GM12873 (cell line): ENCODE measurements at regions not wholly inside any gene's neighbourhood (a gene's known extent, or its start where the extent isn't known, plus 50 kb on each side); places are given as distances from the start of the nearest gene placed in this dataset.

Experiments used
- TF ChIP-seq, protein P1 (sequence below): IDR thresholded peaks from 2 replicates; pipeline ENCODE4 v1.5.1; 2012; ENCODE audit warnings: low read depth, mild to moderate bottlenecking, moderate library complexity, low read length, control low read depth; ENCODE audit not compliant: insufficient read depth; ENCODE audit errors: missing control alignments

- TF ChIP-seq, protein P1, sequence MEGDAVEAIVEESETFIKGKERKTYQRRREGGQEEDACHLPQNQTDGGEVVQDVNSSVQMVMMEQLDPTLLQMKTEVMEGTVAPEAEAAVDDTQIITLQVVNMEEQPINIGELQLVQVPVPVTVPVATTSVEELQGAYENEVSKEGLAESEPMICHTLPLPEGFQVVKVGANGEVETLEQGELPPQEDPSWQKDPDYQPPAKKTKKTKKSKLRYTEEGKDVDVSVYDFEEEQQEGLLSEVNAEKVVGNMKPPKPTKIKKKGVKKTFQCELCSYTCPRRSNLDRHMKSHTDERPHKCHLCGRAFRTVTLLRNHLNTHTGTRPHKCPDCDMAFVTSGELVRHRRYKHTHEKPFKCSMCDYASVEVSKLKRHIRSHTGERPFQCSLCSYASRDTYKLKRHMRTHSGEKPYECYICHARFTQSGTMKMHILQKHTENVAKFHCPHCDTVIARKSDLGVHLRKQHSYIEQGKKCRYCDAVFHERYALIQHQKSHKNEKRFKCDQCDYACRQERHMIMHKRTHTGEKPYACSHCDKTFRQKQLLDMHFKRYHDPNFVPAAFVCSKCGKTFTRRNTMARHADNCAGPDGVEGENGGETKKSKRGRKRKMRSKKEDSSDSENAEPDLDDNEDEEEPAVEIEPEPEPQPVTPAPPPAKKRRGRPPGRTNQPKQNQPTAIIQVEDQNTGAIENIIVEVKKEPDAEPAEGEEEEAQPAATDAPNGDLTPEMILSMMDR, result no peak
Observed at GRCh38 chr1:218887141-218887925, 286.3 kb upstream of the LYPLAL1 start.

- TF ChIP-seq, protein P1, result no peak
Observed at GRCh38 chr1:218890451-218890850, 283.2 kb upstream of the LYPLAL1 start.

GRCh38 chr1:218891577-218891976 lies 282.1 kb upstream of the LYPLAL1 start:
- TF ChIP-seq, protein P1, result no peak

- TF ChIP-seq, protein P1, result no peak
Observed at GRCh38 chr1:218895064-218895587, 278.6 kb upstream of the LYPLAL1 start.

DNA sequence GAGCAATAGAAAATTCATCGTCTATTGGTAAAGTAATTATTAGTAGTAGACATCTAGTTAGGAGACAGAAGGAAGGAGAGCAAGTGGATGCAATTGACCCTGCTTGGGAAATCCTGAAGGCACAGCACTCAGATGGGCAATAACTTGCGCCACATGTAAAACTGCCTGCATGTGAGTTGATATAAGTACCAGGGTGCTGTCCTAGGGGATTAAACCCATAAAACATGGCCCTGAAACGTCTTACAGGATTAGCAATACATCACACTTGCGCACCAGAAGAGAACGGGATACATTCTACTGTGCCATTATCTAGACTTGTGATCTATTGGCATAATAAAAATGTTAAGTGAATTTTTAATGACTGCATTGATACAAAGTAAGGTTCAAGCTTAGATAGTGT lies 277.5 kb upstream of the LYPLAL1 start:
- TF ChIP-seq, protein P1, result no peak

DNA sequence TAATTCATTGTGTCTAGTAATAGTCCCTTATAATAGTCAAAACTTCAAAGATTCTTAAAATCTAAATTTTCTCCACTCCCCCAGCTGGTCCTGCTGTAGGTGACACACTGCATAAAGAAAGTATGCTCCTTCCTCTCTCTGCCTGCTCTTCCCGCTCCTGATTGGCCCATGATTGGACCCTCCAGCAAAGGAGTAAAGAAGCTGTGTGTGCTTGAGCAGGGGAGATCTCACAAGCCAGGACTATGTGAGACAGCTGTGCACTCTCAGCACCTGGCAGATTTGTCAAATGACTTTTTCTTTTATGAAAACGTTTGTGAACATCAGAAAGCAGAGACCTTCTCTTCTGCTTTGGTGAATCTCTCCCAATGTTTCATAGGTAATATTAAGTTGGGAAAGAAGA lies 274.8 kb upstream of the LYPLAL1 start:
- TF ChIP-seq, protein P1, result no peak

DNA sequence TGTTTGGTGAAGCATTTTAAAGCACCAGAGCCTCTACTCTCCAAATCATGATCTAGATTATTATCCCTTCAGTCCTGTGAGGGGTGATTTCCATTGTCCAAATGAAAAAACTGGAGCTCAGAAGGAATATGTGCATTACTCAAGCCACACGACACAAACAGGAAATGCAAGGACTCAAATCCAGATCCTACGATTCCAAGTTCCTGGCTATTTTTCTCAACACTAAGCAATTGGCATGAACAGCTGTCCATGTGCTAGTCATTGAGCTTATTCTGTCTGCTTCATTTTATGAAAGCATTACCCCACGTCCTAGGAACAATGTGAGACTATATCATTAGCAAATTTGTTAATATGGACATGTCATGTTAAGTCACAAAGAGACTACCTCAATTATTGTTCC lies 273.1 kb upstream of the LYPLAL1 start:
- TF ChIP-seq, protein P1, result no peak
